ENCODE measurements at regions not wholly inside any gene's neighbourhood (a gene's known extent, or its start where the extent isn't known, plus 50 kb on each side); places are given as distances from the start of the nearest gene placed in this dataset.

DNA sequence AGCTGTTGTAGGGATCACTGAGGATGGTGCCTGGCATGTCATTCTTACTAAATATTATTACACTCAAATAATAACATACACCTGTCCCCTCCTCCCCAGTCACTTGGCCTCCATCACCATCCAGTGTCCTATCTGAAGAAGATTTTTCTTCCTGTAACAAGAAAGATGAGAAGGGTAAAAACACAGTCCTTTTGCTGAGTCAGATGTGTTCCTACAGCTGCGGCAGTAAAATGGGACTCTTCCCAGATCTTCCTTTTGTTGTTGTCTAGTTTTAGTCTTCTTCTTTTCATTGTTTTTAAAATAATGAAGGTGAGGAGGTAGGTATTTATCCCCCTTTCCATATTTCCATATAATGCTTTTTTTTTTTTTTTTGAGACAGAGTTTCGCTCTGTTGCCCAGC, 83.1 kb upstream of the RFLNA start:
- Histone ChIP-seq H3K27me3 (no peaks in the 10 kb centered on the region), H3K36me3 (no peaks in the 10 kb centered on the region), H3K9me3 (no peaks in the 10 kb centered on the region), H3K4me3 (no peak overlapping the region), H3K27ac (no peak overlapping the region), H3K4me1 (no peaks in the 10 kb centered on the region)
- ATAC-seq (no peak), DNase-seq (no peak)
- TF ChIP-seq CTCF (IDR thresholded peaks at IDR 0.05 in 4 of 5, conservative IDR thresholded peaks at IDR 0.05 in 1 of 5) (no peak), POLR2A (IDR thresholded peaks at IDR 0.05) (no peak)
- intact Hi-C loops (cut with DNase I; ENCODE audit: low total_unique reads) (no loop called here), in situ Hi-C loops (cut with MboI; ENCODE audit: low sequenced_read_pairs in 4 of 4) (no loop called here)

DNA sequence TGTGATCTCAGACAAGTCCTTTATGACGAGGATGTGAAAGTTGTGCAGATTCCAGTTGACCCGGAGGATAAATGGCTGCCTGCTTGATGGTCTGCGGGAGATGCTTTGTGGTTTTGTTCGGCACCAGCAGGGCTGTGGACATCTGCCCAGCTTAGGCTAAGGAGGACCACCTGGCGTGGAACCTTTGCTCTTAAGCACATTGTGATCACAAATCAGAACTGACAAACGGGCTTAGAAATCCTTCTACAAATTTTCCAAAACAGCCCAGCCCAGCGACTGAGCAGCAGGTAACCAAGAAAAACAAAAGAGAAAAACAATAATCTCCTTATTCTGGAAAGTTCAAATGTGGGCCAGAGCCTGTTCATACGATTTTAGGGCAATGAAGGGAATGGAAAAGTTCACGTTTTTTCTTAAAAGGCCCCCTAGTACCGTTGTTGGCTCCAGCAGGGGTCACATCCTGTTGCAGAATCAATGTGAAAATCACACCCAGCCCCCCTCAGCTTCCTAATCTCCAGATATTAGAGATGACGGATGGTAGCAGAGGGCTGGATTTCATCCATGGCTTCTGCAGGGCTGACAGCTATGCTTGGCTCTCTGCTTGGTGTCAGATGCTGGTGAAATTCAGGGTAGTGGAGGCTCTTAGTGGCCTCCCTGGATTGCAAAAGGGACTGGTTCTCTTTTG, 81.1 kb upstream of the RFLNA start:
- peaks cover 0 to 5% of the 10 kb centered on the region in 2 donors for H3K4me1 ChIP-seq
- no peaks in the 10 kb centered on the region for H3K9me3 ChIP-seq
- no peak overlapping the region for H3K4me3 ChIP-seq
- TF ChIP-seq CTCF (IDR thresholded peaks at IDR 0.05 in 4 of 5, conservative IDR thresholded peaks at IDR 0.05 in 1 of 5), result no peak
- TF ChIP-seq POLR2A (IDR thresholded peaks at IDR 0.05), result no peak
- in situ Hi-C loops (cut with MboI; ENCODE audit: low sequenced_read_pairs in 4 of 4), result no loop called here
- DNase-seq (no peak), ATAC-seq (no peak)
- intact Hi-C loops (cut with DNase I; ENCODE audit: low total_unique reads), result no loop called here
- H3K27me3 ChIP-seq, result peaks cover 0 to 2% (median 0%) of the 10 kb centered on the region in 3 donors
- no peak overlapping the region for H3K27ac ChIP-seq
- H3K36me3 ChIP-seq, result no peaks in the 10 kb centered on the region

DNA sequence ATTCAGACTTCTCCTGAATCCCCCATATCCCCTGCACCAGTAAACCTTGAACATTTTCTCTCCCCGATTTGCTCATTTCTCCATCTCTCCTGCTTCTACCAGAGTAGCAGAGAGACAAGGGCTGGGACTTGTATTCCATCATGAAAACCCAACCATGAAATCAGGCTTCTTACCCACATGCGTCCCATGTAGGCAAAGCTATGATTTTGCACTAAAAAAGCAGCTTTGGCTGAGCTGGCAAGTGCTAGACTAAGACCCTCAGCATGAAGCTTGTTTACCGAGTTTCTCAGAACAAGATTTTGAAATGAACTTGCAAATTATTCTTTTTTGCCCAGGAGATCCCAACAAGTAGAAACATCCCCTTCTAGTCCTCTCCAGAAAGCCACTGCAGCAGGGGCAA, 80.3 kb upstream of the RFLNA start:
- peaks cover 0 to 5% of the 10 kb centered on the region in 2 donors for H3K4me1 ChIP-seq
- H3K4me3 ChIP-seq, result no peak overlapping the region
- no peak overlapping the region for H3K27ac ChIP-seq
- H3K36me3 ChIP-seq, result no peaks in the 10 kb centered on the region
- no peaks in the 10 kb centered on the region for H3K9me3 ChIP-seq
- ATAC-seq, result no peak
- no peak for TF ChIP-seq CTCF (IDR thresholded peaks at IDR 0.05 in 4 of 5, conservative IDR thresholded peaks at IDR 0.05 in 1 of 5)
- TF ChIP-seq POLR2A (IDR thresholded peaks at IDR 0.05), result no peak
- peaks cover 0 to 2% (median 0%) of the 10 kb centered on the region in 3 donors for H3K27me3 ChIP-seq
- no peak for DNase-seq
- in situ Hi-C loops (cut with MboI; ENCODE audit: low sequenced_read_pairs in 4 of 4) (no loop called here), intact Hi-C loops (cut with DNase I; ENCODE audit: low total_unique reads) (no loop called here)

DNA sequence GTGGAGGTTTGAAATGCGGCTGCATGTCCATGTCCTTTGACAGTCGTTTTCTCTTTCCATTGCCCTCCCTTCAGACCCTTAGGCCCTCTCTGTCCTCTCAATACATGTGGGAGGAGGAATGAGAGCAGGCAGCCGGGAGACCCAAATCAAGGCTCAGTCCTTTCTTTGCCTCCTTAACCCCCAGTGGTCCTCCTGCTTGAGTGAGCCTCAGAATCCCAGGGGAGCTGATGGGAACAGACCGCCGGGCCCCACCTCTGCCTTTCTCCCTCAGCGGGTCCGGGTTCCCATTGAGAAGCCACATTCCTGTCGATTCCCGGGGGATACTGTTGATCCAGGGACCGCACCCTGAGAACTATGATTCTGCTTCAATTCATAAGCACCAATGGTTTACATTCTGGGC, 77.9 kb upstream of the RFLNA start:
- no peak overlapping the region for H3K27ac ChIP-seq
- no peak for ATAC-seq
- peaks cover 0 to 2% (median 0%) of the 10 kb centered on the region in 3 donors for H3K27me3 ChIP-seq
- H3K36me3 ChIP-seq, result no peaks in the 10 kb centered on the region
- intact Hi-C loops (cut with DNase I; ENCODE audit: low total_unique reads) (no loop called here), in situ Hi-C loops (cut with MboI; ENCODE audit: low sequenced_read_pairs in 4 of 4) (no loop called here)
- no peak overlapping the region for H3K4me3 ChIP-seq
- no peaks in the 10 kb centered on the region for H3K9me3 ChIP-seq
- H3K4me1 ChIP-seq, result peaks cover 0 to 5% of the 10 kb centered on the region in 2 donors
- DNase-seq, result no peak
- no peak for TF ChIP-seq POLR2A (IDR thresholded peaks at IDR 0.05)
- TF ChIP-seq CTCF (IDR thresholded peaks at IDR 0.05 in 4 of 5, conservative IDR thresholded peaks at IDR 0.05 in 1 of 5), result no peak
